Endothelial cell of umbilical vein (primary cell): ENCODE measurements at regions not wholly inside any gene's neighbourhood (a gene's known extent, or its start where the extent isn't known, plus 50 kb on each side); places are given as distances from the start of the nearest gene placed in this dataset.

Experiments used
- BruUV-seq: library from RNA; stranded (reverse); fragments of 400-500 nt; replicated peaks from 2 replicates; lab custom pipeline; 2021; lab: Mats Ljungman, UMichigan
- CTCF ChIA-PET: fragments of 300-600, 350-600 bp; sonication (Branson Sonifier 250); formaldehyde crosslinking; loops from one replicate; lab custom pipeline; 2021; ENCODE audit warnings: antibody characterized with exemption, inconsistent platforms; lab: Charles Lee
- POLR2A ChIA-PET: fragments of 300-600, 350-600 bp; sonication (Branson Sonifier 250); formaldehyde crosslinking; loops from one replicate; lab custom pipeline; 2021; ENCODE audit warnings: antibody characterized with exemption, inconsistent platforms; lab: Charles Lee
- DNase-seq: peaks from one replicate; pipeline ENCODE4 v3.0.0-alpha.2; 2011; ENCODE audit warnings: low read depth, low spot score
- FAIRE-seq: peaks from 2 replicates; lab custom pipeline; 2011; peaks lifted over from hg19 to GRCh38; lab: Jason Lieb, UNC
- H2AFZ ChIP-seq: 2 replicates; pipeline ENCODE4 v1.6.0; 2012; ENCODE audit warnings: low read depth, low read length, control low read depth, inconsistent platforms
- H3K27ac ChIP-seq: 2 replicates; pipeline ENCODE4 v1.5.1; 2011; ENCODE audit warnings: low read depth, mild to moderate bottlenecking, control low read depth, low read length, moderate library complexity; ENCODE audit not compliant: insufficient read depth
- H3K27me3 ChIP-seq, 2 experiments: 2 replicates each; pipeline versions ENCODE4 v1.6.0 to v1.6.1; 2011; ENCODE audit warnings: low read length in 2 of 2, mixed read lengths in 1 of 2; ENCODE audit not compliant: control insufficient read depth in 2 of 2, insufficient read depth in 2 of 2
- H3K36me3 ChIP-seq, 2 experiments: 2 replicates in 1 of 2; 3 replicates in 1 of 2; pipeline ENCODE4 v1.5.1; 2011; ENCODE audit warnings: low read length in 2 of 2, mild to moderate bottlenecking in 1 of 2, moderate library complexity in 1 of 2; ENCODE audit not compliant: control insufficient read depth in 2 of 2, insufficient read depth in 2 of 2; ENCODE audit errors: extremely low read depth in 1 of 2
- H3K4me1 ChIP-seq: 3 replicates; pipeline ENCODE4 v1.5.1; 2011; ENCODE audit warnings: mild to moderate bottlenecking, low read length; ENCODE audit not compliant: control insufficient read depth, insufficient read depth; ENCODE audit errors: extremely low read depth
- H3K4me2 ChIP-seq: 2 replicates; pipeline ENCODE4 v1.6.1; 2011; ENCODE audit warnings: low read length, control low read depth, mixed read lengths; ENCODE audit not compliant: insufficient read depth
- H3K4me3 ChIP-seq, 3 experiments: fragments of 200-600 bp in 1 of 3; sonication (generic), shearing (Covaris generic) in 1 of 3; replicated peaks in 1 of 3; 2 replicates each; pipeline ENCODE4 v1.5.1; 2011 to 2016; ENCODE audit warnings: control low read depth in 3 of 3, low read length in 3 of 3, mild to moderate bottlenecking in 2 of 3, inconsistent platforms in 1 of 3, low read depth in 1 of 3, moderate library complexity in 1 of 3; ENCODE audit not compliant: insufficient read depth in 1 of 3
- H3K79me2 ChIP-seq: 2 replicates; pipeline ENCODE4 v1.6.0; 2012; ENCODE audit warnings: low read length, inconsistent platforms; ENCODE audit not compliant: control insufficient read depth, insufficient read depth
- H3K9ac ChIP-seq: replicated peaks from 2 replicates; pipeline ENCODE3; 2011; ENCODE audit warnings: low read length, control low read depth; ENCODE audit not compliant: insufficient read depth; ENCODE audit errors: extremely low read depth
- H3K9me1 ChIP-seq: replicated peaks from 3 replicates; pipeline ENCODE4 v1.6.0; 2011; ENCODE audit warnings: mild to moderate bottlenecking, low read length; ENCODE audit not compliant: control insufficient read depth, insufficient read depth; ENCODE audit errors: extremely low read depth
- H3K9me3 ChIP-seq: replicated peaks from 2 replicates; pipeline ENCODE4 v1.5.1; 2012; ENCODE audit warnings: low read length, inconsistent platforms; ENCODE audit not compliant: control insufficient read depth, insufficient read depth
- H4K20me1 ChIP-seq: replicated peaks from 2 replicates; pipeline ENCODE3; 2011; ENCODE audit warnings: mild to moderate bottlenecking, low read length; ENCODE audit not compliant: control insufficient read depth, insufficient read depth; ENCODE audit errors: extremely low read depth
- CTCF ChIP-seq, 2 donors: IDR thresholded peaks; 1 replicate in 1 of 2; 2 replicates in 1 of 2; pipeline ENCODE4 v1.5.1; 2011; ENCODE audit warnings: low read length in 2 of 2, mild to moderate bottlenecking in 2 of 2, moderate library complexity in 2 of 2, control low read depth in 1 of 2, inconsistent platforms in 1 of 2, low read depth in 1 of 2; ENCODE audit not compliant: insufficient read depth in 1 of 2; ENCODE audit errors: extremely low read depth in 1 of 2
- EZH2 ChIP-seq: IDR thresholded peaks from 2 replicates; pipeline ENCODE4 v1.6.1; 2012; ENCODE audit warnings: borderline replicate concordance, low read depth, mild to moderate bottlenecking, moderate library complexity, low read length, inconsistent platforms; ENCODE audit not compliant: severe bottlenecking
- FOS ChIP-seq: IDR thresholded peaks from 2 replicates; pipeline ENCODE4 v1.6.1; 2011; ENCODE audit warnings: mild to moderate bottlenecking, low read length, moderate library complexity, borderline replicate concordance; ENCODE audit not compliant: insufficient read depth
- GATA2 ChIP-seq: IDR thresholded peaks from 2 replicates; pipeline ENCODE4 v1.7.0; 2011; ENCODE audit warnings: low read depth, mild to moderate bottlenecking, moderate library complexity, mixed read lengths, low read length; ENCODE audit not compliant: insufficient read length, insufficient read depth
- JUN ChIP-seq: IDR thresholded peaks from 2 replicates; pipeline ENCODE4 v1.6.1; 2011; ENCODE audit warnings: borderline replicate concordance, low read depth; ENCODE audit not compliant: insufficient read length, insufficient read depth
- MAX ChIP-seq: IDR thresholded peaks from 2 replicates; pipeline ENCODE4 v1.6.1; 2011; ENCODE audit not compliant: insufficient read depth, insufficient read length
- MYC ChIP-seq: IDR thresholded peaks from one replicate; pipeline ENCODE4 v1.6.1; 2011; ENCODE audit warnings: mild to moderate bottlenecking, low read depth, low read length
- POLR2A ChIP-seq: IDR thresholded peaks from 2 replicates; pipeline ENCODE4 v1.6.1; 2012; ENCODE audit warnings: low read depth, mild to moderate bottlenecking, control low read depth, low read length
- POLR2AphosphoS5 ChIP-seq: IDR thresholded peaks from 2 replicates; pipeline ENCODE4 v1.6.1; 2012; ENCODE audit warnings: low read depth, mild to moderate bottlenecking, control low read depth, low read length, moderate library complexity; ENCODE audit not compliant: insufficient read depth
- dilution Hi-C: fragments of 300-500 bp; cut with MboI; formaldehyde crosslinking; loops from one replicate; pipeline ENCODE4 v1.15.0; 2019; ENCODE audit warnings: low sequenced_read_pairs; ENCODE audit not compliant: extremely low pct_ligation_motif_present
- intact Hi-C: fragments of 100-400 bp; cut with micrococcal nuclease; formaldehyde crosslinking; loops from one replicate; pipeline ENCODE4 v1.10.0; 2022

GRCh38 chr3:176275113-176275512 lies 922.2 kb downstream of the TBL1XR1 start:
- no peak overlapping the region for H3K27ac ChIP-seq
- no peak overlapping the region for H3K4me2 ChIP-seq
- no peaks in the 10 kb centered on the region for H4K20me1 ChIP-seq
- no peak overlapping the region for H2AFZ ChIP-seq
- no peak overlapping the region for H3K4me3 ChIP-seq
- no peaks in the 10 kb centered on the region for H3K79me2 ChIP-seq
- FAIRE-seq (no peak), DNase-seq (no peak)
- H3K4me1 ChIP-seq, result no peaks in the 10 kb centered on the region
- POLR2A ChIA-PET, result no interaction called here
- no peak overlapping the region for H3K9ac ChIP-seq
- BruUV-seq, result no TSS peak
- intact Hi-C loops, result no loop called here
- CTCF ChIA-PET, result no interaction called here
- dilution Hi-C loops, result no loop called here
- TF ChIP-seq JUN (no peak), FOS (no peak), EZH2 (no peak), MYC (no peak), POLR2AphosphoS5 (no peak), MAX (no peak), POLR2A (no peak), GATA2 (no peak), CTCF (IDR thresholded peaks at IDR 0.05; ENCODE audit: extremely low read depth in 1 of 2, insufficient read depth in 1 of 2, low read depth in 1 of 2, low read length in 2 of 2) (no peak)
- H3K9me1 ChIP-seq, result no peaks in the 10 kb centered on the region
- H3K9me3 ChIP-seq, result no peaks in the 10 kb centered on the region
- H3K36me3 ChIP-seq, result no peaks in the 10 kb centered on the region
- no peaks in the 10 kb centered on the region for H3K27me3 ChIP-seq
